Activated T-cell treated with anti-CD3 and anti-CD28 coated beads, Interleukin-2, amount 50 U/mL, for 48 hours (primary cell): ENCODE measurements at regions not wholly inside any gene's neighbourhood (a gene's known extent, or its start where the extent isn't known, plus 50 kb on each side); places are given as distances from the start of the nearest gene placed in this dataset.

Source experiments
- DNase-seq, 2 experiments: peaks; one replicate each; pipeline ENCODE4 v3.0.0-alpha.2; 2020

DNA sequence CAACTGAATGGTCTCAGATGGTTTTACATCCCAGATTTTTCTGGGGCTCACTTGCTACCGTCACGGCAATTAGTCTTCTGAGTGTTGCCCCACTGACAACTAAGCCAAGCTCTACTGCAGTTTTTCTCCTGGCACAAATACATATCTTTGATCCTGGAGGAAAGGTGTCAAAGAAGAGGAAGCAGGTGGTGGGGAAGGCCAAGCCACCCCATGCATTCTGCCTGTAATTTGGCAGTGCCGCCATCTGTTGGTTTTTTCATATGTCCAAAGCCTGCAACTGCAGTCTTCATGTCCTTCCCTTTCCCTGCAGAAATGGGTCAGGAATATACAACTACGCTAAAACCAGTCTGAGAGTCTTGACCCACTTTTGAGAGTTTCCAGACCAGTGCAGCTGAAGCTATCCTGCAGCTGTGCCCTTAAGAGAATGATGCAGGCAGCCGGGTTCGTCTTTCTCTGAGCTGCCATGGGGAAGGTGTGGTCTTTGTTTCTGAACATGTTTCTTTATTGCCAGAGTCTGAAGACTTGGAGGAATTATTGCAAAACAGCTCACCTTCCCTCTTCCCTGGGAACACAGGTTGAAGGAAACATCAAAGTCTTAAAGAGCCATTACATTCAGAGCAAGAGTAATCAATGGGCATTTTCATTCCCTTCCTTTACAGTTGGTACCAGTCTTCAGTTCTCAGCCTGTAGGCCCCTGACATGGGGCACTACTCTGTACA lies 71.8 kb upstream of the ATL2 start:
- no peak for DNase-seq

DNA sequence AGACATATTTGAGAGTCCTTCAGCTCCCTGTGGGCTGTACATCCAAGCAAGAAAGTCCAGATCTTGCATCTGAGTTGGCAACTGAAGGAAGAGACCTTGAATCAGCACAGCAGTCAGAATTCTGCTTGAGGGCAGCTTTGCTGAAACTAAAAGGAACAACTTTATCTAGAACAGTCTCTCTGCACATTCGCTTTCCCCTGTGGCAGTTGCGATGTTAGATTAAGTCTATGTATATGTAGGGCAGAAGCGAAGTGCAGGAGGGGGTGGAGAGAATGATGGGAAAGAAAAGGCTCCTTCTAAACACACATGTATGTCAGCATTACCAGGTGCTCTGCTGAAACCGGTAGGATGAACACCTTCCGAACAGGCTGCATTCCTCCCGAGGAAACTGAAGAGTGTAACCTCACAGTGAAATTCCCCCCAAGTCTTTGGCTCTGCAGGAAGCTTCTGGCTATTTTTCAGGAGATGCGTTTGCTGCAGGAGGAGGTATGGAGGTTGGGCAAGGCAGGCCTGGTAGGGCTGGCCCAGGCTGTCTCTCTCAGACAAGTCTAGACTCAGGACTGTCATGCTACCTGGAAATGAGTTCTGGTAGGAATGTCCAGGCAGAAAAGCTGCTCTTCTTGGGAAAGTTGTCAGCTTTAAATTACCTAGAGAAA lies 70.0 kb upstream of the ATL2 start:
- no peak for DNase-seq

DNA sequence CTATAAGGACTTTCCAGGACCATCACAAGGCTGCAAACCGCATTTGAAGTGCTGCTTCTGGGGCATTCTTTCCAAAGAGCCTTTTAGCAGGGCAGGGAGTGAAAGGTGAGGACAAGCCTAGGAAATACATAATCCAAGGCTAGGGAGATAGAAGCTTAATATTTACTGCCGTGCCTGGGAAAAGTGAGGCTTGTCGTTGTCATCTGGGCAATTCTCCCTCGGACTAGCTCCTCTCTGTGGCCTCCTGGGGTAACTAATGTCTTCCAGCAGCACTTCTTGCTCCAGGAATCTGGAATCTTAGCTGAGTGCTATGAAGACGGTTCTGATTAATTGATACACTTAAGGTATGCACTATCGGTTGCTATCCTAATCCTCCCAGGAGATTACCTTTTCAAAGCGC lies 69.3 kb upstream of the ATL2 start:
- no peak for DNase-seq

DNA sequence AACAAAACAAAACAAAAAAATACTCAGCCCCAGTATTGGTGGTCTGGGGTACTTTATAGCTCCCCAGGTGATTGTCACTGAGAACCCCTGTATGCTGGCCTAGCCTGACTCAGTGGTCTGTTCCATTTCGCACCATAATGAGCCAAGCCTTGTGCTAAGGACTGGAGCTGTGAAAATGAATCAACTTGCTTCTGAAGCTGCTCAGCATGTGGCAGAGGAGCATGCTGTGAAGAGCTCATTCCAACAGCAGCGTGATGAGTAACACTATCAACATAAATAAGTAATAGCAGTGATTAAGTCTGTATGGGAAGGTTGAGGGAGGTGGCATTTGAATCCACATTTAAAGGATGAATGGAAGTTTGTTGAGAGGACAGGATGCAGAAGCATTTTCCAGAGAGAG lies 67.2 kb upstream of the ATL2 start:
- no peak for DNase-seq

DNA sequence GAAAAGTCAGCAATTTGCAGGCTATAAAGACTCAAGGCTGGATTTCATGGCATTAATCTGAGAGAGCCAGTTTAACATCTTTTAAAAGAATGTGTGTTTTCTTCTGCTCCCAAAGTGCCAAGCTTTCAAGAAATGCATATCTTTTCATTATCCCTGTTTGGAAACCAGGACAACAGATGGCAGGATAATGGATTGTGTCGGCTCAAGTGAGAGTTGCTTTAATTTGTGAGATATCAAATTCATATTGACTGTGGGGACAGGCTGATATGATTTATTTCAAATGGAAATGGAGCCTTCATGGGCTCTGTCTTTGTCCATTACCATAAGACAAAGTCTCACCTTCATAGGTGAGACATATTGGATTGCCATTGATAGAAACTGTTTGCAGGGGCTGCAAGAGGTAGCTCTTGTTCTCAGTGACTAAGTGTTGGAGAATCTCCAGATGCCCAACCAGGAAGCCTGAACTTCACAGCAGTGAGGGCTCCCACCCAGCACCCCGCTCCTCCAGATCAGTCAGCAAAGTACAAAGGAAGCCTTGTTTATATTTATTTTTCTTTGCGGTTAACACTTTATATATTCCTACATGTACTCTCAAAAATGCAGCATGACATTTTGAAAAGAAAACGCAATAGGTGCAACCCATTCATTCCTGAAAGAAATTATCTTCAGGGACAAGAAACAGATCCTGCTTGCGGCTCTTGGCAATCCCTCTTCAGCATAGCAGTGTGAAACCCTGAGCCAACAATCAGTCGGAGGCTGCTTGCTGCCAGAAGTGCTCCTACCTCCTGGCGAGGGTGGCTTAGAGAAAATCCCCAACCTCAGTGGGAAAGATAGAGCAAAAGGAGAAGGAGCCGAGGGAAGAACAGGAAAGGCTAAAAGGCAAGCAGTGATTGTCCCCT lies 65.8 kb upstream of the ATL2 start:
- DNase-seq: no peak

DNA sequence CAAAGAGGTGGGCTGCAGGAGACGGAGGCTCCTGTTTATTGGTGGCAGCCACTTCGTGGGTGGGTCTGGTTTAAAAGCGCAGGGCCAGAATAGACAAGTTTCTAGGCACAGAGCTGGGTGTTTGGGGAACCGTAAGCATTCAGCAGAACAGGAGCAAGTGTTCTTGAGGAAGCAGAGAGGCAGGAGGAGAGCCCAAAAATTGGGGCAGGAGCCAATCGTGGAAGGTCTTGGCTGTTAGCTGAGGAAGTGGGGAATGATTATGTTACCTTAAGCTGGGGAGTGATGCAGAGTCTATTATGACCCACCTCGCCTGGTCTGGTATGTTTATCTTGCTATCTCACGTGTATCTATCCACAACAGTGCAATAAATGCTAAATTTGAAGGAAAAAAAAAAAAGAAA lies 64.3 kb upstream of the ATL2 start:
- DNase-seq: no peak

DNA sequence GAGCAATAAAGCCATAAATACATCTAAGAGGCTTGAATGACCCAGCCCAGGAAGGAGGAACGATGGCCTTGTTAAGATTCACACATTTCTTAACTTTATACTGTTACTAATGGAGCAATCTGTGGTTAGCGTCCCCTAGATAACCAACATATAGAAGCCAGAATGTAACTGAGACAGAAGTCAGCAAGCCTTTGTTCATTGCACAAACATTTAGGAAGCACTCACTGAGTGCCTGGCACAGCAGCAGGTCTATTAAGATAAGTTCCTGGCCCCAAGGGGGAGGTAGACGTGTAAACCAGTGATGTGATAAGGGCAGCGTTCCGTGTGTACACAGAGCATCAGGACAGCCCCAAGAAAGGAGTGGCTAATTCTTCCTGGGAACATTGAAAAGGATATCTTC lies 63.6 kb upstream of the ATL2 start:
- DNase-seq: no peak

DNA sequence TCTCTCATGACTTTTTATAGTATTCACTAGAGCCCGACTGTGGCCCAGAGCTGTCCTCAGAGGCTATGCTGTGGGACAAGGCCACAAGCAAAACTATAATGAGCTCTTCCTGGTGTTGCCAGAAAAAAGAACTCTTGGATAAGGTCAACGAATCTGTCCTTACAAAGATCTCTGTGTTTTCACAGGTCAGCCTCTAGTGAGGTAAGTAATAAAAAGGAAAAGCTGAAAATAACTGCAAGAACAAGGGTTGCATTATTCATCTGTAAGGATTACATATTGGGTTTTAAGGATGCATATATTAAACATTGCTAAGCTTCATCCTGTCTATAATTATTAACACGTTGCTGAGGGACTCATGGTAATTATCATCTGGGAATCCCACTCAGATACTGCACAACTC lies 62.8 kb upstream of the ATL2 start:
- no peak for DNase-seq

DNA sequence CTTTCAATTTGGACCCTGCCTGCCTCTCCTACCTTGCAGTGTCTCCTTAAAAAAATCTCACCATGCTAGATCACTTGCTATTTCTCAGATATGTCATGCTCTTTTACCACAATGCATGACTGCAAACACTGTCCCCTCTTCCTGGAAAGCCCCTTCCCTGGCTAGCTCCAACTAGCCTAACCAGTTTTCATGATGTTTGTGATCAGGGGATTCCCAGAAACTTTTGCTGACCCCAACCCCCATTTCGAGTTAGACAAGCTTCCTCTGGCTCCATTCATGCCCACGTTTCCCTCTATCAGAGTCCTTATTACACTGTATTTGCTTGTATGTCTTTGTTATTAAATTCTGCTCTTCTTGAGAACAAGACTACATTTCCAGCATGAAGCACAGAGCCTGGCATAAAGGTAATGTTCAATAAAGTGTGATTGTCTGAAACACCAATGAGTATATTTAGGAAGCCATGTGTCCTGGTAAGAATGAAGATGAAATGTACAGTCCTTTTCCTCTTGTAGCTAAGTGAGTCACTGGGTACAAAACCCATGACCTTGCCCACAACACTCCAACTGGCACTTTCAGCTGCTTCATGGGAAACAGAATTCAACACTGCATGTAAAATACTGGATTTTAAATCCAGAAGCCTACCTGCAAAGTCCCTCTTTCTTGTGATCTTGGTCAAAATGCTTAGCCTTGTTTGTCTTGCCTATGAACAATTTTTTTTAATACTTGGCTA lies 62.0 kb upstream of the ATL2 start:
- no peak for DNase-seq

DNA sequence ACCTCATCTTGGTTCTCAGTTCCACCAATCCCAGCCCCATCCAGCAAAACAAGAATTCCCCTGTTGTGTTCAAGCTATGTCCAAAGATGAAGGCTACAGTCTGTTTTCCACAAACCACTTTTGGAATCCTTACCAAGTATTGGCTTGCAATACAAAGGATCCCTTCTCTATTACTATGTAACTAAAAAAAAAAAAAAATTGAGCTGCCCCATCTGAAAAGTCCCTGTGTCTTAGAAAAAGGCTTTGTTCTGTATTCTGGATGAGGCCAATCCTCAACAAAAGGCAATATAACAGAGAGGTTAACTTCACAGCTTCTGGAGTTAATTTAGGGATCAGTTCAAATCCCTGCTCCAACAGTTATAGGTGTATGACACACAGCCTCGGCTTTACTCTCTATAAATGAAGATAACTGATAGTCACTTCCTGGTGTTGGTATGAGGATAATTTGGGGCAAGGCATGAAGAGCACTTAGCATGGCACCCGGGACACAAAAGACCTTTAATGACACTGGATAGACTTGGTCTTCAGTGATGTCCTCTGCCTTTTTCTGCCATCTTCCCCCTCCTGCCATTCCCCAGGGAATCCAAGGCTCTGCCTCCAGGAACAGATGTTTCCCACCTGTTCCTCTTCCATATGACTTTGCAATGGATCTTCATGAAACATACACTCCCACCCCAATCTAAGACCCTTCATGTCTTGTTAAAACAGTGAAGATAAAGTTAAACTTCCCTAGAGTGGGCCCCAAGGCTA lies 61.2 kb upstream of the ATL2 start:
- DNase-seq: no peak

DNA sequence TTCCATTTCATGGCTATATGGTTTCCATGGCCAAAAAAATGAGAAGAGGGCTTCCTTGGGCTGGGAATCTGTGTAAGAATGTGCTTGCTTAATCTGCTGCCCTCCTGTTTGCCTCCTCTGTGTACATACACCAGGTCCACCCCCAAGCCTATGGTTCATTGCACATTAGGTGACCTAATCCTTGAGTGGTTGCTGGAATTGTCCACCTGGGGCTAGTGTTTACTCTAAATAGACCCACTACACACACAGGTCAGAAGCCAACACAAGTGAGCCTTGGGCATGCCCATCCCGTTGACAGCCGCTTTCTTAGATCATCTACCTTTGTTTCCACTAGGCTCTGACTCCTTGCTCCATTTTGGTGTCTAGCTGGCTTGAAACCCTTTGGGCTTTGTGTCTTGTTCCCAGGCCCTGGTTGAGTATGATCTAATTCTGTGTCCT lies 59.2 kb upstream of the ATL2 start:
- DNase-seq: no peak

DNA sequence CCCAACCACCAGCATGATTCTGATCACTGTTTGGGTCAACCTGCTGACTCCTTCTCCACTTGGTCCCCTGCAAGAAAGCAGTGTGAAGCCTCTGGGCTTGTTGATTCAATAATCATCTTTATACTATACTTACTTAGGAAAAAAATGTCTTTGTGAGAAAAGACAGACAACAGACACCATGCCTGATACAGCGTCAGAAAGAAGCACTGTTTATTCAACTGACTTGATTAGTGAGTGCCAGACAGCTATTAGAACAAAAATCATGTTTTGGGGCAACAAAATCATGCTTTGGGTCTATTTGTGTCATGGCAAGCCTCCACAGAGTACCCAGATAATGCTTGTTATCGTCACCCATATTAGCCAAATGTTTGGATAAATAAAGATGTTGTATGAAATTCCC lies 58.7 kb upstream of the ATL2 start:
- DNase-seq: no peak

DNA sequence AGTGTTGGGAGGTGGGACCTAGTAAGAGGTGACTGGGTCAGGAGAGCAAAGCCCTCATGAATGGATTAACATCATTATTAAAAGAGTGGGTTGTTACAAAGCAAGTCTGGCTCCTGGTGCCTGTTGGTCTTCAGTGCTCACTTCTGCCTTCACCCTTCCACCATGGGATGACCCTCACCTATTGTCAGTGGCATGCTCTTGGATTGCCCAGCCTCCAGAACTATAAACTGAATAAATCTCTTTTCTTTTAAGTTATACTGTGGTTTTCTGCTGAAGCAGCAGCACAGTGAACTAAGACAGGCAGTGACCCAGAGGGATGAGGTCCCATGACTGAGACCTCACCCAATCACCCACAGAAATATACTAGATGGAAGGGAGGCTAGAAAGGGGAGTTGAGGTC lies 57.5 kb upstream of the ATL2 start:
- DNase-seq: no peak

DNA sequence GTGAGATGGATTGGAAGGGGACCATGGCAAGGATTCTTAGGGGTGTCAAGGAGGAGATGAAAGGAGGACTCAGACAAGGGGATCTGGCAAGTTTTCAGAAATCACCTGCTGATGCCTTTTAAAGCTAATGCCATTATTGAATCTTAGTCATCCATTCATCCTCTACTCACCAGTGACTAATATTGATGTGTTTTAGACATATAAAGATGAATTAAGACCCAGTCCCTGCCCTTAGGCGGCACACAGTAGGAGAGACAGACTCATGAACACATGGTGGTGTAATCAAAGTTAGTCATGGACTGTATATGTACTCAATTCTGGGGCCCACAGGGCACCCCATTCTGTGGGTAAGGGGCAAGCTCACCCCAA lies 56.5 kb upstream of the ATL2 start:
- no peak for DNase-seq

DNA sequence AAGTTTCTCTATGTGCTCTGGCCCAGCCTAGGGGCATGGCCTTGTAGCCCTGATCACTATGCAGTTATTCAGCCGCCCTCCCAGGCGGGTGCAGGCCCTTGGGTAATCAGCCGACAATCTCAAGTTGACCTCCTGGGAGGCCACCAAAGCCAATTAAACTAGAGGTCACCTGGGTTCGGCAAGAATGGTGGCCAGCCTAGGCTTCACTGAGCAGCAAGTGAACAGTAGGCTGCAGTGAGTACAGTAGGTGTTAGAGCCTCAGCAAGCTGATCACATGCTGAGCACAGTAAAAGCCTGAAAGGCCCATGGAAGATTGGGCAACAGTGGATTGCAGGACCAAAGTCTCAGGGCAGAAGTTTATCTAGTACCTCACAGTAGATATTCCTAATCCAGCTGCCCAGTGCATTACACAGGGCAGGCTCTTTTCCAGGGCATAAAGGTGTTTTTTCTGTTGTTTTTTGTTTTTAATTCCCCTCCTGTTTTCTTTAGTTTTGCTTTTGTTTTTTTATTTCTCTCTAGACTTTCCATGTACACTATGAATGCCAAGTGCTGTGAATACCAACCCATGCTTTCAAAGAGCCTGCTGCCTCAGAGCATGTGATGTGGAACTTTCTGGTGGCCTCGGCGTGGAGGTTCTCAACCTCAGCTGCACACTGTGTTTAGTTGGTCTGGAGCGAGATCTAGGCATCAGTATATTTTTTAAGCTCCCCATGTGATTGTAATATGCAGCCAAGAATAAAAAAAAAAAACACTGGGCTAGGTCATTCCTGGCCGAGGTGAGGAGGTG lies 55.9 kb upstream of the ATL2 start:
- no peak for DNase-seq

DNA sequence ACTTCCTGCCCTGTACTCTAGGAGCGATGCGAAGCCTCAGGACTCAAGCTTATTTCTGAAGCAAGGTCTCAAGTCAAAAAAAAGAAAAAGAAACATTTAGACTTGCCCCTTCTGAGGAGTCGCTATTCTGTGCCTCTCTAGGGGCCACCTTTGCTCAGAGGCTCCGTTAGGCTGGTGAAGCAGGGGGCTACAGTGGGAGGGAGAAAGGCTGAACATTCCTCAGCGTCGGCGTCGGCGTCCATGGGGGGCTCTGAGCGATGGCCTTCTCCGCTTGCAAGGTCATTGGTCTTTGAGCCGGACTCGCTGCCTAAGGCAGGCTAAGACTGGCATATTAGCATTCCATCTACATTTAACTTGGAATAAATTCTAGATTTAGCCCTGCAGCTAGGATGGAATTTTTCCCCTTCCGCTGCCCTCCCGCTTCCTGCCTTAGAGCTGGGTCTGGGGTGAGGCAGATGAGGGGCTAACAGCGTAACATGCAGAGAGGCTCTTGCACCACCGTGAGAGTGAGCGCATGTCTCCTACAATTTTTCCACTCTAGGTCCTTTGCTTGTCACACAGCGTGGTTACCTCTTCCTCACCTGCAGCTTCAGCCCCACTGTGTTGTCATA lies 53.6 kb upstream of the ATL2 start:
- DNase-seq: no peak

DNA sequence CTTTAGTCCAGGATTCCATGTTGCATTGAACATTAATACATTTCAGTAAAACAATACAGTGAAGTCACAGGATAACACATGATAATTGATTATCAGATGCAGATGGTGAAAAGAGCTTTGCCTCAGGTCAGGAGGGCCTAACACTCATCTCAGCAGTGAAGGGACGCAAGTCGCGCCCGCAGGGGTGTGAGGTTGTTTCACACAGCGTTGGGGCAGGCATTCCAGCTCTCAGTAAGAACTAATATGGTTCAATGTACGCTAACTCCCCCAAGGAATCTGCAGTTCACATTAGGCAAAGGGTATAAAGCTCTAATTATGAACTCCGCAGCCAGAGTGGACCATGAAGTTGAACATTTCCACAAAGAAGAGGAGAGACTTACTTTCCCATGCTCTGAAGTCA lies 53.1 kb upstream of the ATL2 start:
- no peak for DNase-seq

DNA sequence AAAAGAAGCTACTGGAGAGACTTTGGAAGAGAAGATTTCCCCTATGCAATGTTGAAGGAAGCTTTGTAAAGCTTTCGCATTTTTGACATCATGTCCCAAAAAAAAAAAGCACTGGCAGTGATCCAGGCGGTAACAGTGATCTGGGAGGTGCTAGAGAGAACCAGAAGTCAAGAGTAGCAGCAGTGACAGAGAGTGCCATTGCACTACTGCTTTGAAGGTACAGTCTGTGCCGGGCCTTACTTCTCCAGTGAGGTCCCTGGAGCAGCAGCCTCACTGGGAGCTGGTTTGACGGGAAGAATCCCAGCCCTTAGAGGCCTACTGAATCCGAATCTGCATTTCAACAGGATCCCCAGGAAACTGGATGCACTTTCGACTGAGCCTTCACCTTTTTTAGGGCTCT lies 50.9 kb upstream of the ATL2 start:
- DNase-seq: no peak

DNA sequence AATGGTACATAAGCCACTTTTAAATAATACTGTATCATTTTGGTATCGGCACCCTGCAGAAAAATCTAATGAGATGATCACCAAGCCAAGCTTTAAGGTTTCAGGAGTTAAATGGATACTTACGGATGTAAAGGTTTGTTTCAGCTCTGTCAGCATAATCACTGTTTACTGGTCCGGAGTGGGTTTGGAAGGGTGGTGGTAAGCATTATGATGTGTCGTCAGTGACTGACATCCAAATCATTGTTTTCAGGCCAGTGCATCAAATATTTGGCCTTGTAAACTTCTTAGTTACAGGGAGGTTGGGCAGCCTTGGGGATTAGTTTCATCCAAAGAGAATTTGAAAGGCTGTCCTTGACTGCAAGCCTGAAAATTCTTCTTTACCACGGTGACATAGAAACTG lies 50.0 kb upstream of the ATL2 start:
- no peak for DNase-seq
